HCT116 (cell line): ENCODE measurements at regions not wholly inside any gene's neighbourhood (a gene's known extent, or its start where the extent isn't known, plus 50 kb on each side); places are given as distances from the start of the nearest gene placed in this dataset.

ENCODE experiments used
- POLR2A ChIP-seq: IDR thresholded peaks from 2 replicates; pipeline ENCODE4 v1.7.0; 2011; ENCODE audit warnings: borderline replicate concordance; ENCODE audit not compliant: insufficient read depth, insufficient read length; ENCODE audit errors: extremely low read depth
- RAD21 ChIP-seq: IDR thresholded peaks from 2 replicates; pipeline ENCODE4 v1.6.1; 2012; ENCODE audit warnings: low read depth, mild to moderate bottlenecking
- TF ChIP-seq, protein P1 (sequence below), 3 experiments: fragments of 200-600 bp in 1 of 3; sonication (generic) in 1 of 3; IDR thresholded peaks in 2 of 3; conservative IDR thresholded peaks in 1 of 3; 2 replicates each; pipeline ENCODE4 v1.5.1; 2012 to 2017; ENCODE audit warnings: low read depth in 2 of 3, low read length in 2 of 3, antibody characterized with exemption in 1 of 3, borderline replicate concordance in 1 of 3, control low read depth in 1 of 3, mild to moderate bottlenecking in 1 of 3, mixed read lengths in 1 of 3, mixed run types in 1 of 3, moderate library complexity in 1 of 3; ENCODE audit not compliant: insufficient read depth in 1 of 3

- TF ChIP-seq RAD21 (no peak), POLR2A (no peak)
- TF ChIP-seq, protein P1, sequence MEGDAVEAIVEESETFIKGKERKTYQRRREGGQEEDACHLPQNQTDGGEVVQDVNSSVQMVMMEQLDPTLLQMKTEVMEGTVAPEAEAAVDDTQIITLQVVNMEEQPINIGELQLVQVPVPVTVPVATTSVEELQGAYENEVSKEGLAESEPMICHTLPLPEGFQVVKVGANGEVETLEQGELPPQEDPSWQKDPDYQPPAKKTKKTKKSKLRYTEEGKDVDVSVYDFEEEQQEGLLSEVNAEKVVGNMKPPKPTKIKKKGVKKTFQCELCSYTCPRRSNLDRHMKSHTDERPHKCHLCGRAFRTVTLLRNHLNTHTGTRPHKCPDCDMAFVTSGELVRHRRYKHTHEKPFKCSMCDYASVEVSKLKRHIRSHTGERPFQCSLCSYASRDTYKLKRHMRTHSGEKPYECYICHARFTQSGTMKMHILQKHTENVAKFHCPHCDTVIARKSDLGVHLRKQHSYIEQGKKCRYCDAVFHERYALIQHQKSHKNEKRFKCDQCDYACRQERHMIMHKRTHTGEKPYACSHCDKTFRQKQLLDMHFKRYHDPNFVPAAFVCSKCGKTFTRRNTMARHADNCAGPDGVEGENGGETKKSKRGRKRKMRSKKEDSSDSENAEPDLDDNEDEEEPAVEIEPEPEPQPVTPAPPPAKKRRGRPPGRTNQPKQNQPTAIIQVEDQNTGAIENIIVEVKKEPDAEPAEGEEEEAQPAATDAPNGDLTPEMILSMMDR (IDR thresholded peaks at IDR 0.05 in 2 of 3, conservative IDR thresholded peaks at IDR 0.05 in 1 of 3; ENCODE audit: borderline replicate concordance in 1 of 3, insufficient read depth in 1 of 3, low read depth in 2 of 3, low read length in 2 of 3) = no peak
These were observed 148.8 kb upstream of the C1orf174 start for GRCh38 chr1:4048921-4049320.
